HepG2 (cell line): ENCODE measurements at regions not wholly inside any gene's neighbourhood (a gene's known extent, or its start where the extent isn't known, plus 50 kb on each side); places are given as distances from the start of the nearest gene placed in this dataset.
"Not testable (repeated sequence)": the region's sequence is repeated elsewhere in the genome, so short reads cannot be mapped to it uniquely, and the experiment has no call there.

Source experiments
- FOSL1 ChIP-seq: sonication (generic); formaldehyde crosslinking; IDR thresholded peaks from 2 replicates; pipeline ENCODE4 v1.9.0; 2021; ENCODE audit warnings: missing genetic modification reagents, borderline replicate concordance
- SMAD1 ChIP-seq: sonication (generic); formaldehyde crosslinking; IDR thresholded peaks from 2 replicates; pipeline ENCODE4 v1.4.0; 2020; ENCODE audit warnings: missing genetic modification reagents, low read depth, mild to moderate bottlenecking, borderline replicate concordance
- YY1 ChIP-seq: IDR thresholded peaks from 2 replicates; pipeline ENCODE4 v1.6.1; 2011; ENCODE audit warnings: low read length, low read depth, moderate library complexity, mild to moderate bottlenecking; ENCODE audit not compliant: insufficient read depth, insufficient replicate concordance
- ZC3H4 ChIP-seq: sonication (generic); formaldehyde crosslinking; IDR thresholded peaks from 2 replicates; pipeline ENCODE4 v1.4.0; 2020; ENCODE audit warnings: missing genetic modification reagents, borderline replicate concordance
- ZFP37 ChIP-seq: sonication (generic); formaldehyde crosslinking; IDR thresholded peaks from 2 replicates; pipeline ENCODE4 v1.4.0; 2020; ENCODE audit warnings: missing genetic modification reagents, borderline replicate concordance
- ZFP41 ChIP-seq: sonication (generic); formaldehyde crosslinking; IDR thresholded peaks from 2 replicates; pipeline ENCODE4 v1.4.0; 2020; ENCODE audit warnings: mild to moderate bottlenecking, missing genetic modification reagents, borderline replicate concordance

DNA sequence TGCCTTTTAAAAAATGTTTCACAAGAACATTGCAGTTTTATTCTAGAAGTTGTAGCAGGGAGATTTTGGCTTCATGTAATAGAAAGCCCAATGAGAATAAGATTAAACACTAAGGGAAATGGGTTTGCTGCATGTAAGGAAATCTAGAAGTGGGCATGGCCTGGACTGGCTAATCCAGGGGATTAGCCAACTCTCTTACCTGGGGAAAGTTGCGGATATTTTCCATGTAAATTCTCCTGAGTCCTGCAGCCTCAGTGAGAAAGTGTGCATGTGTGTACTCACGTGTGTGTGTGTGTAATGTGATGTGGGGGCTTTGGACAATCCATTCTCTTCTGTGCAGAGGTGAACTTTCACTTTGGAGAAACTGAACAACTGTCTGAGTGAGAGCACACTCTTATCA is 775.1 kb upstream of the TPTE start:
- TF ChIP-seq YY1; FOSL1; ZC3H4 (CRISPR knock-in tag); ZFP37; ZFP41; SMAD1: not testable (repeated sequence)
